ENCODE measurements at regions not wholly inside any gene's neighbourhood (a gene's known extent, or its start where the extent isn't known, plus 50 kb on each side); places are given as distances from the start of the nearest gene placed in this dataset.
"Not testable (repeated sequence)": the region's sequence is repeated elsewhere in the genome, so short reads cannot be mapped to it uniquely, and the experiment has no call there.

DNA sequence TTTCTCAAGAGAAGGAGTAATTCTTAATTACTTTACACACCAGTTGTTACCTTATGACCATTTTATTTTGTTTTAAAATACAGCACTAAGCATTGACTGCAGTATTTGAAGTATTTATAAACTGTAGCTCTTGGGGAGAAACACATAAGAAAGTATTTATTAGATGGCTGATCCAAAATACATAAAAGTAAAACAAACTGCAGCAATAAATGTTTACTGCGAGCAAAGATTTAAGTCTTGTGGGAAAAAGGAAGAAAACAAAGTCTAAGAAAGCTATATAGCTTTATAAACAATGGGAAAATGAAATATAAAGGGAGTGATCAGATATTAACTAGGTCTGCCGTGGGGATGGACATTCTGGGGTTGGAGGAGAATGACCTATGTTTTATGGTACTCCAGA lies 347.2 kb upstream of the ZC3H15 start:
- ATAC-seq, result no peak
- Histone ChIP-seq H3K36me3 (replicated peaks in 1 of 2; ENCODE audit: insufficient read depth in 1 of 2, low read depth in 2 of 2) (no peaks in the 10 kb centered on the region), H3K4me3 (no peak overlapping the region), H3K4me1 (no peaks in the 10 kb centered on the region), H3K9me3 (no peaks in the 10 kb centered on the region), H3K27ac (no peak overlapping the region), H3K27me3 (no peaks in the 10 kb centered on the region)
- TF ChIP-seq, protein P1, sequence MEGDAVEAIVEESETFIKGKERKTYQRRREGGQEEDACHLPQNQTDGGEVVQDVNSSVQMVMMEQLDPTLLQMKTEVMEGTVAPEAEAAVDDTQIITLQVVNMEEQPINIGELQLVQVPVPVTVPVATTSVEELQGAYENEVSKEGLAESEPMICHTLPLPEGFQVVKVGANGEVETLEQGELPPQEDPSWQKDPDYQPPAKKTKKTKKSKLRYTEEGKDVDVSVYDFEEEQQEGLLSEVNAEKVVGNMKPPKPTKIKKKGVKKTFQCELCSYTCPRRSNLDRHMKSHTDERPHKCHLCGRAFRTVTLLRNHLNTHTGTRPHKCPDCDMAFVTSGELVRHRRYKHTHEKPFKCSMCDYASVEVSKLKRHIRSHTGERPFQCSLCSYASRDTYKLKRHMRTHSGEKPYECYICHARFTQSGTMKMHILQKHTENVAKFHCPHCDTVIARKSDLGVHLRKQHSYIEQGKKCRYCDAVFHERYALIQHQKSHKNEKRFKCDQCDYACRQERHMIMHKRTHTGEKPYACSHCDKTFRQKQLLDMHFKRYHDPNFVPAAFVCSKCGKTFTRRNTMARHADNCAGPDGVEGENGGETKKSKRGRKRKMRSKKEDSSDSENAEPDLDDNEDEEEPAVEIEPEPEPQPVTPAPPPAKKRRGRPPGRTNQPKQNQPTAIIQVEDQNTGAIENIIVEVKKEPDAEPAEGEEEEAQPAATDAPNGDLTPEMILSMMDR (IDR thresholded peaks at IDR 0.05), result no peak
- TF ChIP-seq POLR2A (IDR thresholded peaks at IDR 0.05), result no peak
- intact Hi-C loops (cut with DNase I), result no loop called here
- WGBS, 2 donors, result 83 to 87% methylated on average over 2 of the region's 2 CpGs
- DNase-seq, result no peak

DNA sequence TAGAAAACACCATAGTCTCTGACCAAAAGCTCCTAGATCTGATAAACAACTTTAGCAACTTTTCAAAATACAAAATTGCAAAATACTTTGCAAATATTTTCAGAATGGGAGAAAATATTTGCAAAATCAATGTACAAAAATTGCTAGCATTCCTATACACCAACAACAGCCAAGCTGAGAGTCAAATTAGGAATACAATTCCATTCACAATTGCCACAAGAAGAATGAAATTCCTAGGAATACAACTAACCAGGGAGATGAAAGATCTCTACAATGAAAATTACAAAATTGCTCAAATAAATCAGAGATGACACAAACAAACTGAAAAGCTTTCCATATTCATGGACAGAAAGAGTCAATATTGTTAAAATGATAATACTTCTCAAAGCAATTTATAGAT lies 327.0 kb upstream of the ZC3H15 start:
- TF ChIP-seq, protein P1 (IDR thresholded peaks at IDR 0.05), result no peak
- TF ChIP-seq POLR2A (IDR thresholded peaks at IDR 0.05), result no peak
- Histone ChIP-seq H3K4me3 (no peak overlapping the region), H3K36me3 (replicated peaks in 1 of 2; ENCODE audit: insufficient read depth in 1 of 2, low read depth in 2 of 2) (no peaks in the 10 kb centered on the region), H3K4me1 (no peaks in the 10 kb centered on the region), H3K9me3 (peaks cover 0 to 10% (median 0%) of the 10 kb centered on the region in 3 donors), H3K27me3 (no peaks in the 10 kb centered on the region), H3K27ac (no peak overlapping the region)
- intact Hi-C loops (cut with DNase I), result no loop called here
- DNase-seq, result no peak
- ATAC-seq, result no peak

- H3K4me3 ChIP-seq, result no peak overlapping the region
- no peaks in the 10 kb centered on the region for H3K36me3 ChIP-seq (replicated peaks in 1 of 2; ENCODE audit: insufficient read depth in 1 of 2, low read depth in 2 of 2)
- H3K9me3 ChIP-seq, result no peaks in the 10 kb centered on the region
- intact Hi-C loops (cut with DNase I), result no loop called here
- no peak for DNase-seq
- TF ChIP-seq POLR2A (IDR thresholded peaks at IDR 0.05), result no peak
- TF ChIP-seq, protein P1 (IDR thresholded peaks at IDR 0.05), result no peak
- H3K27me3 ChIP-seq, result no peaks in the 10 kb centered on the region
- no peak overlapping the region for H3K27ac ChIP-seq
- WGBS, 2 donors, result 90 to 100% methylated on average over 1 to 2 of the region's 2 CpGs
- H3K4me1 ChIP-seq, result no peaks in the 10 kb centered on the region
- no peak for ATAC-seq
Measured at GRCh38 chr2:186164325-186164724, 321.7 kb upstream of the ZC3H15 start.

GRCh38 chr2:186170693-186171092 lies 315.4 kb upstream of the ZC3H15 start:
- H3K27me3 ChIP-seq, result no peaks in the 10 kb centered on the region
- ATAC-seq (no peak), DNase-seq (no peak)
- no peak overlapping the region for H3K4me3 ChIP-seq
- H3K36me3 ChIP-seq (replicated peaks in 1 of 2; ENCODE audit: insufficient read depth in 1 of 2, low read depth in 2 of 2), result no peaks in the 10 kb centered on the region
- no peaks in the 10 kb centered on the region for H3K4me1 ChIP-seq
- intact Hi-C loops (cut with DNase I), result no loop called here
- TF ChIP-seq, protein P1 (IDR thresholded peaks at IDR 0.05), result no peak
- no peak for TF ChIP-seq POLR2A (IDR thresholded peaks at IDR 0.05)
- H3K9me3 ChIP-seq, result no peaks in the 10 kb centered on the region
- 89 to 91% methylated on average over 1 of the region's 1 CpG for WGBS, 2 donors
- no peak overlapping the region for H3K27ac ChIP-seq

DNA sequence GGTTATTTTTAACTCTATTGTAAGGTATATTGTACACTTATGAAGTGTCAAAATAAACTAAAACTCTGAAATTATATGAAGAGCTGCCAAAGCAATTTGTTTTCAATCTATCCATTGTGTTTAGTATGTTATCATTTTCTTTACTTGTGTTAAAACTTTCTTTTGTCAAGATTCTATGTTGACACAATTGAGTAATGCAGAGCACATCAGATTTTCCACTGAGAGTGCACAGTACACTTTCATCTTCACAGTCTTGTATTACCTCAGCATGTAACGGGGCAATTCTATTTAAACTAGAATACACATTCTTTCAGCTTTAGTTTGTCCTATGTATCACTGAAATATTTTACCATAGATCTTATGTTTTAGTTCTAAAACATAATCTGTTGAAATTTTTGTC lies 304.4 kb upstream of the ZC3H15 start:
- TF ChIP-seq, protein P1 (IDR thresholded peaks at IDR 0.05), result no peak
- no peak for TF ChIP-seq POLR2A (IDR thresholded peaks at IDR 0.05)
- no peaks in the 10 kb centered on the region for H3K27me3 ChIP-seq
- intact Hi-C loops (cut with DNase I), result no loop called here
- no peaks in the 10 kb centered on the region for H3K4me1 ChIP-seq
- H3K27ac ChIP-seq, result no peak overlapping the region
- H3K36me3 ChIP-seq (replicated peaks in 1 of 2; ENCODE audit: insufficient read depth in 1 of 2, low read depth in 2 of 2), result no peaks in the 10 kb centered on the region
- no peak for DNase-seq
- no peak overlapping the region for H3K4me3 ChIP-seq
- ATAC-seq, result no peak
- WGBS, 2 donors, result 83 to 100% methylated on average over 1 of the region's 1 CpG
- no peaks in the 10 kb centered on the region for H3K9me3 ChIP-seq

DNA sequence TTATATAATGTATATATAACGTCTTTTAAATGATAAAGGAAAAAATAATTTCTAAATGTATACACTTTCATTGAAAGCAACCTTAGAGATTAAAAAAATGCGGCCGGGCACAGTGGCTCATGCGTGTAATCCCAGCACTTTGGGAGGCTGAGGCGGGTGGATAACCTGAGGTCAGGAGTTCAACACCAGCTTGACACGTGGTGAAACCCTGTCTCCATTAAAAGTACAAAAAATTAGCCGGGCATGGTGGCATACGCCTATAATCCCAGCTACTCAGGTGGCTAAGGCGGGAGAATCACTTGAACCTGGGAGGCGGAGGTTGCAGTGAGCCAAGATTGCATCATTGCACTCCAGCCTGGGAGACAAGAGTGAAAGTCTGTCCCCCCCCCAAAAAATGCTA lies 303.7 kb upstream of the ZC3H15 start:
- H3K27ac ChIP-seq; H3K27me3 ChIP-seq; H3K36me3 ChIP-seq (replicated peaks in 1 of 2; ENCODE audit: insufficient read depth in 1 of 2, low read depth in 2 of 2); DNase-seq; H3K4me1 ChIP-seq; ATAC-seq; H3K4me3 ChIP-seq; H3K9me3 ChIP-seq; intact Hi-C loops (cut with DNase I): not testable (repeated sequence)
- 85 to 89% methylated on average over 10 of the region's 10 CpGs for WGBS, 2 donors

Data from body of pancreas (tissue), 4 donors.